HuH-7 (cell line): ENCODE measurements at regions not wholly inside any gene's neighbourhood (a gene's known extent, or its start where the extent isn't known, plus 50 kb on each side); places are given as distances from the start of the nearest gene placed in this dataset.
"Not testable (repeated sequence)": the region's sequence is repeated elsewhere in the genome, so short reads cannot be mapped to it uniquely, and the experiment has no call there.

Experiments used
- DNase-seq: peaks from one replicate; pipeline ENCODE4 v3.0.0; 2011; ENCODE audit warnings: low spot score

DNA sequence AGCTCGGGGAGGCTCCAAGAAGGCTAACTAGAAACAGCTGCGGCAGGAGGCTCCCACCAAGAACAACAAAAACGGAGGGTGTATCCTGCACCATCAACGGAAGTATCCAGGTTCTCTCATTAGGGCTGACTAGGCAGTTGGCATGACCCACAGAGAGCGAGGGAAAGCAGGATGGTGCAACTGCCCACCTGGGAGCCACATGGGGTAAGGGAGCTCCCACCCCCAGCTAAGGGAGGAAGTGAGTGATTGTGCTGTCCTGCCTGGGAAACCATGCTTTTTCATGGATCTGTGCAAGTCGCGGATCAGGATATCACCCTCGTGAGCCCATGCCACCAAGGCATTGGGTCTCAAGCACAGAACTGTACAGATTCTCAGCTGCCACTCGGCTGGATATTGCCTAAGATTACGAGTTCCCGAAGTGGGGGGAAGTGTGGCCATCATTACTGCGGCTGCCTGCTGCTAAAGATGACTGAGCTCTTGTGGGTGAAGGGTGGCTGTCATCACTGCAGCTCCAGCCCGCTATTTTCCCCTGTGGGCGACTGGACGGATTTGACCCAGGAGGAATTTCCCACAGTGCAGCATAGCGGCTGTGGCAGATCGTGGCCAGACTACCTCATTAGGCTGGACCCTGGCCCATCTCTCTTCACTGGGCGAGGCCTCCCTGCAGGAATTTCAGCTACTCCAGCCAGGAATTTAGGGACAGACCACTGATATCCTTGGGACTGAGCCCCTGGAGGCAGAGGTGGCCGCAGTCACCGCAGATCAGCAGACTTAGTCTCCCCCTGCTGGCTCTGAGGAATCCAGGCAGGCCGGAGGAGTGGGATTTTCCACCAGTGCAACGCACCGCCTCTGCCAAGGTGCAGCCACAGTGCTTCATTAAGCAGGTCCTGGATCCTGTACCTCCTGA is 515.7 kb downstream of the FRK start:
- peak; percentile 43 for DNase-seq

GRCh38 chr6:115540077-115540869 is 520.4 kb downstream of the FRK start:
- no peak for DNase-seq

DNA sequence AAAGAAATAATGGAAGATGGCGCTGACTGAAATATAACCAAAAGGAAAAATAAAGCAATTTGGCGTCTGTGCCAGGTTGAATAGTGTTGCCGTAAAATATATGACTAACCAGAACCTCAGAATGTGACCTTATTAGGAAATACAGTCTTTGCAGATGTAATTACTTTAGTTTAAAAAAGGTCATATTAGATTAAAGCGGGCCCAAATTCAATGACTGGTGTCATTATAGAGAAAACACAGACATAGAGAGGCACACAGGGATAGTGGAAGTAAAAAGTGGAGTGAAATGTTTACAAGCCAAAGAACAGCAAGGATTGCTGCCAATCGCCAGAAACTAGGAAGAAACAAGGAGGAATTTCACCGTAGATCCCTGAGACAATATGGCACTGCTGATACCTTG is 521.2 kb downstream of the FRK start:
- no peak for DNase-seq

GRCh38 chr6:115524821-115525220 is 535.9 kb downstream of the FRK start:
- DNase-seq: no peak

- DNase-seq: not testable (repeated sequence)
Measured at GRCh38 chr6:115521747-115522146, 538.9 kb downstream of the FRK start.

DNA sequence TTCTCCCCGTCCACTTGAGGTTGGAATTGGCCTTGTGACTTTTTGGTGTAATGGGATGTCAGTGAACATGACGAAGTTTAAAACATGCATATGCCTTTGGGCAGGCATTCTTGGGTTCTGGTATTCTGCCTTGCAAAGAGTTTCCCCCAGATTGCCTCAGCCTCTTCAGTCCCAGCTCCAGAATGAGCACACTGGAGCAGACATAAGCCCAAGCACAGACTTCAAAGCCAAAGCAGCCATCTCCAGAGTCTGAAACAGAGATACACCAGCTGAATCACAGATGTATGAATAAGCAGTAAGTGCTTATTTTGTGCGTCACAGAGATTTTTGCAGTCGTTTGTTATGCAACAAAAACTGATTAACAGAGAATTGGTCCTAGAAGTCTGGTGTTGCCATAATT is 546.0 kb downstream of the FRK start:
- no peak for DNase-seq

- no peak for DNase-seq
Measured at GRCh38 chr6:115512923-115513322, 547.8 kb downstream of the FRK start.

DNA sequence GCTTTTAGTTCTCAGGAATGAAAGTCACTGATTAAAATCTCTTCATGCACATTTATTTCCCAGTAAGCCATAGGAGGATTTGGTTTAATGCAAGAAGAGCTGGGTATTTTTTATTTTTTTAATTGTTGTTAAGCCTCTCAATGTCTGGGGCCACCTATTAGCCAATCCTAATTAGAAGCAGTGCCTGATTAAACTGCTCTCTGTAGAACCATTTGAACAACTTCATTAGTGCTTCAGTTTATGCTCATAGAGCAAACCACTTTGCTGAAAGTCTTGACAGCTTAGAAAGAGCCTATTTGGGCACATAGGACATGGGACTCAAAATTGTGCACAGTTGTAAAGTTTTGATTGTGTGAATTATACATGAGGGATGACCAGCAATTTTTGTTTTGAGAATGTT is 548.9 kb downstream of the FRK start:
- DNase-seq: no peak

DNA sequence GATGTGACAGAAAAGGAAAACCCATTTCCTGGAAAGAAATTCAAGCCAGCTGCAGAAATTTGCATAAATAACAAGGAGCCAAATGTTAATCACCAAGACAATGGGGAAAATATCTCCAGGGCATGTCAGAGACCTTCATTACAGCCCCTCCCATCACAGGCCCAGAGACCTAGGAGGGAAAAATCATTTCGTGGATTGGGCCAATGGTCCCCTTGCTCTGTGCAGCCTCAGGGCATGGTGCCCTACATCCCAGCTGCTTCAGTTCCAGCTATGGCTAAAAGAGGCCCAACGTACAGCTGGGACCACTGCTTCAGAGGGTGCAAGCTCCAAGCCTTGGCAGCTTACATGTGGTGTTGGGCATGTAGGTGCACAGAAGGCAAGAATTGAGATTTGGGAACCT is 558.3 kb downstream of the FRK start:
- DNase-seq: not testable (repeated sequence)

GRCh38 chr6:115495184-115495583 is 565.5 kb downstream of the FRK start:
- DNase-seq: no peak

DNA sequence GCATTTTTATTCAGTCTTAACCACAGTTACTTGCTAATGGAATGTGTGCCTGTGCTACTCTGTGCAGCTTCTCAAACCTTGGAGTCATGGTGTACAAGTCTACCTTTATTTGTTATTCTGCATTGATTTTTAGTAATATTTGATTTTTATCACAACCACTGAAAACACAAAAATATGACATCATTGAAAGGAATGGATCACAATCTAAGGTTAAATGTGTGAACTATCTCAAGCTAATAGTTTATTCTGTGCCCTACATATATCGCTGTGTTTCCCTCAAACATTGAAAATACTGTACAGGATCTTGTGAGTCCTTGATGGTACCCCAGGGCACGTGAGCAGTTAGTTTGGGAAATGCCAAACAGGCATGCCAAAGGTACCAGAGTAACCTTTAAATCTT is 573.4 kb downstream of the FRK start:
- no peak for DNase-seq

DNA sequence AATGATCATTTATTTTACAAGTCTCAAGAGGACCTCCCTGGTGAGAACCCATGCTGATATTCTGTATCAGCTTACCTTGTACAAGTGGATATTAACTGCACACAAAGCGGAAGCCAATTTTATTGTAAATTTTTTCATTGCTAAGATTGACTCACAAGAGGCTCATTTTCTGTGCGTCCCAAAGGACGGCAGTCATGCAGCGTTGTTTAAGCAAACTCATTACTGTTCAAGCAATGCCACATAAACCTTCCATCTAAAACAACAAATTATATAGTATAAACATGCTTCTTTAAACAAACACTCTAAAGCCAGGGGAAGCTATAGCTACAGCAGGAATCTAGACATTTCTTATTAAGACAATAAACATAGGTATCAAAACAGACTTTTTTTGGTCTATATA is 575.3 kb downstream of the FRK start:
- no peak for DNase-seq

- DNase-seq: not testable (repeated sequence)
Measured at GRCh38 chr6:115480543-115480942, 580.1 kb downstream of the FRK start.

GRCh38 chr6:115474443-115475041 is 586.1 kb downstream of the FRK start:
- DNase-seq: no peak

DNA sequence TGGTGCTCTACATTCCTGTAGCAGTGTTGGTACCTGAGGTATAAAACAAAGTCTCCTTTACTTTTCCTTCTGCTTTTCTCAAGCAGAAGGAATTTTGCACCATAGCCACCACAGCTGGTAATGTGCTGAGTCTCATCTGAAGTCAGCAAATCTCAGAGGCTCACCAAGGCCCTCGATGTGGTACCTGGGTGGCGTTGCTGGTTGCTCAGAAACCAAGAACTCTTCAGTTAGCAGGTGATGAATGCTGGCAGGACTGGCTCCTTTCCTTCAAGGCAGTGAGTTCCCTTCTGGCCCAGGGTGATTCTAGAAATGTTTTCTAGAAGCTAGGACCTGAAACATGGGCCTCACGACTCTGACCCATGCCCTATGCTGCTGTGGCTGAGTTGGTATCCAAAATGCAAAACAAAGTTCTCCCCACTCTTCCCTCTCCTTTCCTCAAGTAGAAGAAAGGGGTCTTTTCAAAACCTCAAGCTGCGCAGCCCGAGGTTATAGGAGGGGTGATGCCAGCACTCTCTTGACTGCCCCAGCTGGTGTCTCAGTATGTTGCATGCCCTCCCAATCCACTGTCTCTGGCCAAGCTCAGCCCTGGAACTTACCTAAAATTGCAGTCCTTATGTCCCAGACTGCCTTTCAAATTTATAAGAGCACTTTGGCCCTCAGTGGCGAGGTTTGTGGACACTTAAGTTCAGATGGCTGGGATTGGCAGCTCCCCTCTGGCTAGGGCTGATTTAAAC is 592.3 kb downstream of the FRK start:
- DNase-seq: no peak

DNA sequence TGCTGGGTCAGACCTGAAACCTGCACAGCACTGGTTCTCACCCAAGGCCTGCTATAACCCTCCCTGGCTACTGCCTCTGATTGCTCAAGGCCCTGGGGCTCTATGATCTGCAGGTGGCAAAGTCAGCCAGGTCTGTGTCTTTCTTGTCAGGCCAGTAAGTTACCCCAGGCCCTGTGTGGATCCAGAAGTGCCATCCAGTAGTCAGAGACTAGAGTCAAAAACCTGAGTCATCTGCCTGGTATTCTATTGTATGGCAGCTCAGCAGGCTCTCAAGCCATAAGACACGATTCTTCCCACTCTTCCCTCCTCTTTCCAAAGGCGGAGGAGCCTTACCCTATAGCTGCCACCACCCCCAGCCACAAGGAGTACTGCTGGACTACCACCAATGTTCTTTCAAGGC is 593.0 kb downstream of the FRK start:
- DNase-seq: no peak

- DNase-seq: no peak
Measured at GRCh38 chr6:115460913-115461312, 599.8 kb downstream of the FRK start.

DNA sequence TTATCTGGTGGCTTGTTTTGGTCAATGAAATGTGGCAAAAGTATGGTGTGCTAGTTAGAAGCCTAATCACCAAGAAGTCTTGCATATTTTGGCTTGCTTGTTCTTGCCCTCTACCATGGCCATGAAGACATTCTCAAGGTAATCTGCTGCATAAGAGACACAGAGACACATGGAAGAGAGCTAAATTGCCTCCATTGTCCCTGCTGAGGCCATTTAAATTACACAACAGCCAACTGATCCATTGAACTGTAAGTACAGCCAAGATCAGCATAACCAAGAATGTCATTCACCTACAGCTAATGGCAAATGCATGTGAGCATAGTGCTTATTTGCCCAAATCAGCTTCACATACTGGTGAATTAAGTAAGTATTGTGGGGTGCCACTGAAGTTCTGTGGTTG is 603.8 kb downstream of the FRK start:
- no peak for DNase-seq

- DNase-seq: no peak
Measured at GRCh38 chr6:115443825-115444478, 616.7 kb downstream of the FRK start.

- DNase-seq: no peak
Measured at GRCh38 chr6:115442323-115442722, 618.4 kb downstream of the FRK start.

DNA sequence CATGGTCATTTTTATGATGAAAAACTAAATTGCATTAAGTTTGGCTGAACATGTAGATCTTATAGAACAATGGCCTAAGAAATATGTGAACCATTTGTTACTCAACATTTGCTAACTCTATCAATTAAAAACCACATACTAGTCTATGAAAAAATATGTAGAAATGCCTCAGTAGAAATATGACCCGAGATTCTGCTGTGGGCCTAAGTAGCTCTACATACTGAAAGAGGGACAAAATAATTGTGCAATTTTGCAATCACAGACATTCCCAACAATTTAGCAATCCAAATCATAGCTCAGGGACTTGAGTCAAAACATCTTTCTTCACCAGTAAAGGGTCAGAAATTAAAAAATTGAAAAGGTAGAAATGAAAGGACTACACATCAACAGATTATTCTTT is 619.0 kb downstream of the FRK start:
- no peak for DNase-seq

GRCh38 chr6:115415378-115415777 is 645.3 kb downstream of the FRK start:
- DNase-seq: no peak
